ENCODE measurements at regions not wholly inside any gene's neighbourhood (a gene's known extent, or its start where the extent isn't known, plus 50 kb on each side); places are given as distances from the start of the nearest gene placed in this dataset.

GRCh38 chr1:22325531-22326371, 125.9 kb upstream of the ZBTB40 start:
- H3K9ac ChIP-seq, result no peak overlapping the region
- no peak overlapping the region for H3K4me2 ChIP-seq
- no peaks in the 10 kb centered on the region for H3K4me1 ChIP-seq (ENCODE audit: low read depth, poor library complexity, severe bottlenecking)
- TF ChIP-seq CTCF (conservative IDR thresholded peaks at IDR 0.05; ENCODE audit: low read depth, low read length), result no peak
- no peaks in the 10 kb centered on the region for H3K79me2 ChIP-seq (ENCODE audit: insufficient read depth, low read depth)
- H4K20me1 ChIP-seq (ENCODE audit: insufficient read depth), result no peaks in the 10 kb centered on the region
- no peak overlapping the region for H3K27ac ChIP-seq
- no peaks in the 10 kb centered on the region for H3K36me3 ChIP-seq (ENCODE audit: insufficient read depth)
- H3K4me3 ChIP-seq (IDR thresholded peaks at IDR 0.05; ENCODE audit: insufficient read depth, low read depth, low read length), result no peak overlapping the region
- no peak overlapping the region for H2AFZ ChIP-seq (ENCODE audit: low read depth)
- peaks cover 79% of the 10 kb centered on the region for H3K27me3 ChIP-seq (ENCODE audit: insufficient read depth, low read depth)

GRCh38 chr1:22326372-22326915, 125.2 kb upstream of the ZBTB40 start:
- Histone ChIP-seq H3K36me3 (ENCODE audit: insufficient read depth) (no peaks in the 10 kb centered on the region), H3K4me2 (no peak overlapping the region), H3K27me3 (ENCODE audit: insufficient read depth, low read depth) (peaks cover 78% of the 10 kb centered on the region), H3K4me3 (IDR thresholded peaks at IDR 0.05; ENCODE audit: insufficient read depth, low read depth, low read length) (no peak overlapping the region), H3K4me1 (ENCODE audit: low read depth, poor library complexity, severe bottlenecking) (no peaks in the 10 kb centered on the region), H3K27ac (no peak overlapping the region), H3K79me2 (ENCODE audit: insufficient read depth, low read depth) (no peaks in the 10 kb centered on the region), H4K20me1 (ENCODE audit: insufficient read depth) (no peaks in the 10 kb centered on the region), H3K9ac (no peak overlapping the region), H2AFZ (ENCODE audit: low read depth) (no peak overlapping the region)
- TF ChIP-seq CTCF (conservative IDR thresholded peaks at IDR 0.05; ENCODE audit: low read depth, low read length), result no peak

GRCh38 chr1:22326931-22327330, 124.7 kb upstream of the ZBTB40 start:
- Histone ChIP-seq H3K4me2 (no peak overlapping the region), H4K20me1 (ENCODE audit: insufficient read depth) (no peaks in the 10 kb centered on the region), H3K27ac (no peak overlapping the region), H3K9ac (no peak overlapping the region), H3K79me2 (ENCODE audit: insufficient read depth, low read depth) (no peaks in the 10 kb centered on the region), H3K36me3 (ENCODE audit: insufficient read depth) (no peaks in the 10 kb centered on the region), H3K27me3 (ENCODE audit: insufficient read depth, low read depth) (peaks cover 73% of the 10 kb centered on the region), H3K4me3 (IDR thresholded peaks at IDR 0.05; ENCODE audit: insufficient read depth, low read depth, low read length) (no peak overlapping the region), H3K4me1 (ENCODE audit: low read depth, poor library complexity, severe bottlenecking) (no peaks in the 10 kb centered on the region), H2AFZ (ENCODE audit: low read depth) (no peak overlapping the region)
- no peak for TF ChIP-seq CTCF (conservative IDR thresholded peaks at IDR 0.05; ENCODE audit: low read depth, low read length)

GRCh38 chr1:22327411-22327810, 124.2 kb upstream of the ZBTB40 start:
- Histone ChIP-seq H3K4me2 (no peak overlapping the region), H3K9ac (no peak overlapping the region), H4K20me1 (ENCODE audit: insufficient read depth) (no peaks in the 10 kb centered on the region), H3K27me3 (ENCODE audit: insufficient read depth, low read depth) (peaks cover 71% of the 10 kb centered on the region), H3K27ac (no peak overlapping the region), H3K79me2 (ENCODE audit: insufficient read depth, low read depth) (no peaks in the 10 kb centered on the region), H3K4me1 (ENCODE audit: low read depth, poor library complexity, severe bottlenecking) (no peaks in the 10 kb centered on the region), H3K36me3 (ENCODE audit: insufficient read depth) (no peaks in the 10 kb centered on the region), H3K4me3 (IDR thresholded peaks at IDR 0.05; ENCODE audit: insufficient read depth, low read depth, low read length) (no peak overlapping the region), H2AFZ (ENCODE audit: low read depth) (no peak overlapping the region)
- TF ChIP-seq CTCF (conservative IDR thresholded peaks at IDR 0.05; ENCODE audit: low read depth, low read length), result no peak

Measured in KMS-11 (cell line).